ENCODE measurements at regions not wholly inside any gene's neighbourhood (a gene's known extent, or its start where the extent isn't known, plus 50 kb on each side); places are given as distances from the start of the nearest gene placed in this dataset.
"Not testable (repeated sequence)": the region's sequence is repeated elsewhere in the genome, so short reads cannot be mapped to it uniquely, and the experiment has no call there.

DNA sequence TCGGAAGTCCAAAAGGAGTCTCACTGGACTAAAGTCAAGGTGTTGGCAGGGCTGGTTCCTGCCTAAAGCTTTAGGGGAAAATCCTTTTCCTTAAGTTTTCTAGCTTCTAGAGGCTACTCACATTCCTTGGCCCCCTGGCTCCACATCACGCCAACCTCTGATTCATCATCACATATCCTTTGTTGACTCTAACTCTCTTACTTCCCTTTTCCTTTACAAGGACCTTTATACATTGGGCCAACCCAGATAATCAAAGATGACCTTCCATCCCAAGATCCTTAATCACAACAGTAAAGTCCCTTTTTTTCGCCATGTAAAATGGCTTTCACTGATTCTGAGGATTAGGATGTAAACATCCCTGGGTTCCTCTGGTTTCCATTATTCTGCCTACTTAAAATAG lies 146.4 kb upstream of the DCAF8L1 start:
- Histone ChIP-seq H3K9me3 (ENCODE audit: control insufficient read depth, low read length) (no peaks in the 10 kb centered on the region), H3K4me1 (ENCODE audit: control insufficient read depth, insufficient read depth, low read length) (no peaks in the 10 kb centered on the region), H3K9ac (ENCODE audit: low read length) (no peak overlapping the region), H3K36me3 (ENCODE audit: control insufficient read depth, insufficient read depth, low read length, severe bottlenecking) (no peaks in the 10 kb centered on the region), H3K4me3 (ENCODE audit: low read length) (no peak overlapping the region), H3K27me3 (replicated peaks; ENCODE audit: control insufficient read depth, insufficient read depth, low read length) (no peaks in the 10 kb centered on the region)
- DNase-seq (ENCODE audit: low read depth): no peak

DNA sequence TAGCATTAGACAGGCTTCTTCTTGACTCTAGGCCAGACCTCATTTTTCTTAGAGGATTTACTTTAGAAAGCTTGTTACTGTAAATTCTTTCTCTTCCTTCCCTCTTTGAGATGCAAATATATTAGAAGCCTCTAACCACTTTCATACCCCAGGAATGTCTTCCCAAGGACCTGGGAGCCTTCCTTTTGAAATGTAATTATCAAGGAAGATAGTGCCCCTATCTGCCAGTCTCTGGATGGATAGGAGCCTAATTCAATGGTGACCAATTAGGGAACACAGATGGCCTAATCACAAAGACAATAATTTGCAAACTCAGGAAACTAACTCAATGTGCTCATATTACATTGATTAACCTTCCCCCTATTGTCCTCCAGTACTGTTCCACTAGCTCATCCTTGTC lies 145.6 kb upstream of the DCAF8L1 start:
- no peaks in the 10 kb centered on the region for H3K9me3 ChIP-seq (ENCODE audit: control insufficient read depth, low read length)
- H3K4me1 ChIP-seq (ENCODE audit: control insufficient read depth, insufficient read depth, low read length): no peaks in the 10 kb centered on the region
- H3K4me3 ChIP-seq (ENCODE audit: low read length): no peak overlapping the region
- no peak overlapping the region for H3K9ac ChIP-seq (ENCODE audit: low read length)
- DNase-seq (ENCODE audit: low read depth): no peak
- no peaks in the 10 kb centered on the region for H3K36me3 ChIP-seq (ENCODE audit: control insufficient read depth, insufficient read depth, low read length, severe bottlenecking)
- no peaks in the 10 kb centered on the region for H3K27me3 ChIP-seq (replicated peaks; ENCODE audit: control insufficient read depth, insufficient read depth, low read length)

DNA sequence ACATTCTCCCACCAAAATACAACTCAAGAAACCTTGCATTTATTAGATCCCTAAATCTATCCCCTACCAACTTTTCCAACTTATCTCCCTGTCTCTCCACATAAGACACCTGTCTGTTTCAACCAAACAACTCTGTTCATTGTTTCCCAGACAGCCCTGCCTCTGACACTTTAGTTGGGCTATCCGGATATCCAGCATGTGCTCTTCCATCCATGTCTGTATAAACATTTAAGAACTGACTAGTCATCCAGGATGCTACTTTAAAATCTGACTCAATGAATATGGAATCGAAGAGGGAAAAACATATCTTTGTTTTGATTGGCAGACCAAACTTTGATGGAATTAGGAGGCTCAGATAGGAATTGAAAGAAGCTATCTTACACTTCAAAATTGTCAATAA lies 143.2 kb upstream of the DCAF8L1 start:
- H3K4me3 ChIP-seq (ENCODE audit: low read length): no peak overlapping the region
- no peaks in the 10 kb centered on the region for H3K9me3 ChIP-seq (ENCODE audit: control insufficient read depth, low read length)
- no peaks in the 10 kb centered on the region for H3K36me3 ChIP-seq (ENCODE audit: control insufficient read depth, insufficient read depth, low read length, severe bottlenecking)
- no peaks in the 10 kb centered on the region for H3K4me1 ChIP-seq (ENCODE audit: control insufficient read depth, insufficient read depth, low read length)
- no peaks in the 10 kb centered on the region for H3K27me3 ChIP-seq (replicated peaks; ENCODE audit: control insufficient read depth, insufficient read depth, low read length)
- no peak overlapping the region for H3K9ac ChIP-seq (ENCODE audit: low read length)
- DNase-seq (ENCODE audit: low read depth): no peak

DNA sequence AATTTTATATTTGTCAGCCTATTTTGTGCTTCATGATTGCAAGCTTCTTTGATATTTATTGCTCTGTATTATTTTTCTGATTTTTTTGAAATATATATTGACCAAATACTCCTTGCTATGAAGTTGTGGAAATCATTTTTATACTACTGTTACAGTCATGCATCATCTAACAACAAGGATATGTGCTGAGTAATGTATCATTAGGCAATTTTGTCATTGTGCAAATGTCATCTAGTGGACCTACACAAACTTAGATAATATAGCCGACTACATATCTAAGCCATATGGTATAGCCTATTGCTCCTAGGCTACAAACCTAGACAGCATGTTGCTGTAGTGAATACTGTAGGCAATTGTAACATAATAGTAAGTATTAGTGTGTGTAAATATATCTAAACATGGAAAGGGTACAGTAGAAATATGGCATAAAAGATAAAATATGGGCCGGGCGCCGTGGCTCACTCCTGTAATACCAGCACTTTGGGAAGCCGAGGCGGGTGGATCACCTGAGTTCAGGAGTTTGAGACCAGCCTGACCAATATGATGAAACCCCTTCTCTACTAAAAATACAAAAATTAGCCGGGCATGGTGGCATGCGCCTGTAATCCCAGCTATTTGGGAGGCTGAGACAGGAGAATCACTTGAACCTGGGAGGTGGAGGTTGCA lies 139.5 kb upstream of the DCAF8L1 start:
- H3K4me3 ChIP-seq (ENCODE audit: low read length); DNase-seq (ENCODE audit: low read depth); H3K27me3 ChIP-seq (replicated peaks; ENCODE audit: control insufficient read depth, insufficient read depth, low read length); H3K36me3 ChIP-seq (ENCODE audit: control insufficient read depth, insufficient read depth, low read length, severe bottlenecking); H3K9me3 ChIP-seq (ENCODE audit: control insufficient read depth, low read length); H3K9ac ChIP-seq (ENCODE audit: low read length); H3K4me1 ChIP-seq (ENCODE audit: control insufficient read depth, insufficient read depth, low read length): not testable (repeated sequence)

DNA sequence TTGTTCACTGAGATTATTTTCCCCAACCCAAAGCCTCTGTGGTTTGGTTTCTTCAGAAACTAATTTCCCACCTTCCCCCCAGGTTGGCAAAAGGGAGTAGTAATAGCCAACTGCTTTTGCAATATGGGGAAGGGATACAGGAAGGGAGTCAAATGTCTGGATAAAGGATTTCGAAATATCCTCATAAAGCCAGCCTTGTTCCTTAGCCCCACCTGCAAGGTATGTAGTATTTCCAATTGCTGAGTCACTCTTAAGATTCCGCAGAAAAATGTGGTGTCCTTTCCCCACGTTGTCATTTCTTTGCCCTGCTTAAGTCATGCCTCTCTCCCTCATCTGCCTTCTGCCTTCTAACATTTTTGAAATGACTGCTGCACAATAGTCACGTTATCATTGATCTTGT lies 138.8 kb upstream of the DCAF8L1 start:
- H3K4me1 ChIP-seq (ENCODE audit: control insufficient read depth, insufficient read depth, low read length): no peaks in the 10 kb centered on the region
- H3K36me3 ChIP-seq (ENCODE audit: control insufficient read depth, insufficient read depth, low read length, severe bottlenecking): no peaks in the 10 kb centered on the region
- no peak overlapping the region for H3K9ac ChIP-seq (ENCODE audit: low read length)
- no peak for DNase-seq (ENCODE audit: low read depth)
- H3K27me3 ChIP-seq (replicated peaks; ENCODE audit: control insufficient read depth, insufficient read depth, low read length): no peaks in the 10 kb centered on the region
- H3K9me3 ChIP-seq (ENCODE audit: control insufficient read depth, low read length): no peaks in the 10 kb centered on the region
- H3K4me3 ChIP-seq (ENCODE audit: low read length): no peak overlapping the region

DNA sequence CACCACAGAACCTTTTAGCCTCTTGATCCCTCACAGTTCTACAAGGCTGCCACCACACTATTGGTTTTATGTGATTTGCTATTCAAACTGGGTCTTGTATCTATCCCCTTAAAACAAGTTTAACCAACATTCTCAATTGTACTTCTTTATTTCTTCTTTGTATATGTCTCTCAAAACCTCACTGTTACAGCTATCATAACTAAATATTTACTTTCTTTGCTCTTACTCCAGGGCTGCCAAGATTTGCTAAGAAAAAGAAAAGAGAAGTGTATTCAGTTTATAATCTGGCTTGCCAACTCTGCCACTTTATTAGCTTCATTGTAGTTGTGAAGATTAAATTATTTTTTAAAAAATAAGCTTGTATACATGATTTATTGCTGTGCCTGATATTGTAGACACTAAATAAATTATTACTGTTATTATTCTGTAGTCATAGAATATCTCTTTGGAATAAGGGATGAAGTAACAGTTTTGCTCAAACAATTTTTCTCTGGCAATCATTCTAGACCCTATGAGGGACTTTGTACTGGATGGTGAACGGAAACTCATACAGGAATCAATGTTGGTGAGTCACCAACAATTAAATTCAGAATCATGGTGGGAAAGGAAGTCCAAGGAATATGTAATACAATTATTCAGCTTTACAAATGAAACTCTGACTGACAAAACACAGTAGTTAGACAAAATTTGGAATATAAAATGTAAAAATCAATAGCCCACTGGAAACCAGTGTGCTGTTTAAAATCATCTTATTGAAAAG lies 127.1 kb upstream of the DCAF8L1 start:
- H3K9ac ChIP-seq (ENCODE audit: low read length): no peak overlapping the region
- H3K36me3 ChIP-seq (ENCODE audit: control insufficient read depth, insufficient read depth, low read length, severe bottlenecking): no peaks in the 10 kb centered on the region
- H3K4me3 ChIP-seq (ENCODE audit: low read length): no peak overlapping the region
- H3K9me3 ChIP-seq (ENCODE audit: control insufficient read depth, low read length): no peaks in the 10 kb centered on the region
- H3K27me3 ChIP-seq (replicated peaks; ENCODE audit: control insufficient read depth, insufficient read depth, low read length): no peaks in the 10 kb centered on the region
- H3K4me1 ChIP-seq (ENCODE audit: control insufficient read depth, insufficient read depth, low read length): no peaks in the 10 kb centered on the region
- DNase-seq (ENCODE audit: low read depth): no peak

DNA sequence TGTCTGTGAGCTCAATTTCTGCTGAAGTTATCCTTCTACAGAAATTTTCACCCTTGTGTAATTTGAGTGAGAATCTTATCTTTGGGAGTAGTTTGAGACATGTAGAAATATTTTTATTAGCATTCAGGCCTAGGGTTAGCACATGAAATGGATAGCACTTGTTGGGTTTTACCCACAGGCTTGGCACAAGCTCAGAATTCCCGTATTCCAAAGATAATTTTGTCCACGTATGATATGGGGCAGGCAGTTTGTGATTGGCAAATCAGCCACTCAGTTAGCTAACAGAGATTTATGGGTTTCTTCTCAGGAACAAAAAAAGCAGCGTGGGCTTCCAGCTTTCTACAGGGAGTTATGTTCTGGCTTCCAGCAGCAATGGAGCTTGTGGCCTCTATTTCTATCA lies 117.9 kb upstream of the DCAF8L1 start:
- no peaks in the 10 kb centered on the region for H3K27me3 ChIP-seq (replicated peaks; ENCODE audit: control insufficient read depth, insufficient read depth, low read length)
- H3K4me3 ChIP-seq (ENCODE audit: low read length): no peak overlapping the region
- H3K4me1 ChIP-seq (ENCODE audit: control insufficient read depth, insufficient read depth, low read length): no peaks in the 10 kb centered on the region
- H3K36me3 ChIP-seq (ENCODE audit: control insufficient read depth, insufficient read depth, low read length, severe bottlenecking): no peaks in the 10 kb centered on the region
- H3K9ac ChIP-seq (ENCODE audit: low read length): no peak overlapping the region
- DNase-seq (ENCODE audit: low read depth): no peak
- no peaks in the 10 kb centered on the region for H3K9me3 ChIP-seq (ENCODE audit: control insufficient read depth, low read length)

DNA sequence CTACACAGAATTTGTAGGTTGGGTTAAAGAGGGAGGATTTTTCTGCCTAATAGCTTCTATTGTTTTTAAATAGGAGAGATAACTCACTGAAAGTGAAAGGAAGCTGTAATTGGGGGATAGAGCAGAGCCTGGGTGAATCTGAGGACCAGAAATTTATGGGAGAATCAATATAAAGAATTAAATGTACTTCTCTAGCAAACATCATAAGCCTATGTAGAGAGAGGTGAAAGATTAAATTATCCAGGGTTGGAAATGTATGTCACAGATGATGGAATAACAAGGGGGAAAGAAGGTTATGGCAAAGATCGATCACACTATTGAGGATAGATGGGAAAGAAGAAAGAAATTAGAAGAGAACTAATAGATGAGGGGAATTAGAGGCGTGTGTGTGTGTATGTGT lies 104.4 kb upstream of the DCAF8L1 start:
- no peaks in the 10 kb centered on the region for H3K27me3 ChIP-seq (replicated peaks; ENCODE audit: control insufficient read depth, insufficient read depth, low read length)
- DNase-seq (ENCODE audit: low read depth): no peak
- H3K4me3 ChIP-seq (ENCODE audit: low read length): no peak overlapping the region
- H3K36me3 ChIP-seq (ENCODE audit: control insufficient read depth, insufficient read depth, low read length, severe bottlenecking): no peaks in the 10 kb centered on the region
- H3K9ac ChIP-seq (ENCODE audit: low read length): no peak overlapping the region
- H3K4me1 ChIP-seq (ENCODE audit: control insufficient read depth, insufficient read depth, low read length): no peaks in the 10 kb centered on the region
- H3K9me3 ChIP-seq (ENCODE audit: control insufficient read depth, low read length): peaks cover 5% of the 10 kb centered on the region

DNA sequence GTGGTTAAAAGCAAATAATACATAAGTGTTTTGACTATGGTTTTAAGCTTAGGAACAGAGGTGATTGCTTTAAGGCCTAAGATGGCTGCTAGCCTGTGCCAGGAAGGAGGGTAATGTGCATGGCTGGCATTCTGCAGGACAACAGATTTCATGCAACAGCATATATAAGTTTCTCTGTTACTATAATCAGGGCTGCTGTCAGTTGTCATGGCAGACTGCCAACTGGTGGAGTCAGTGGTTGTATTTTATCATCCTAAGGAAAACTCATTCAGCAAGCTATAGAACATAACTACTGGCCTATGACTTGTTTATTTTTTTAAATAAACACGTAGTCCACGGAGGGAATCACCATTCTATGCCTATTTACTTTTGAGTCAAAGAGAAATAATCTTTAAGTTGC lies 77.7 kb upstream of the DCAF8L1 start:
- no peak for DNase-seq (ENCODE audit: low read depth)
- Histone ChIP-seq H3K36me3 (ENCODE audit: control insufficient read depth, insufficient read depth, low read length, severe bottlenecking) (no peaks in the 10 kb centered on the region), H3K9ac (ENCODE audit: low read length) (no peak overlapping the region), H3K4me1 (ENCODE audit: control insufficient read depth, insufficient read depth, low read length) (no peaks in the 10 kb centered on the region), H3K4me3 (ENCODE audit: low read length) (no peak overlapping the region), H3K9me3 (ENCODE audit: control insufficient read depth, low read length) (peaks cover 8% of the 10 kb centered on the region), H3K27me3 (replicated peaks; ENCODE audit: control insufficient read depth, insufficient read depth, low read length) (no peaks in the 10 kb centered on the region)

DNA sequence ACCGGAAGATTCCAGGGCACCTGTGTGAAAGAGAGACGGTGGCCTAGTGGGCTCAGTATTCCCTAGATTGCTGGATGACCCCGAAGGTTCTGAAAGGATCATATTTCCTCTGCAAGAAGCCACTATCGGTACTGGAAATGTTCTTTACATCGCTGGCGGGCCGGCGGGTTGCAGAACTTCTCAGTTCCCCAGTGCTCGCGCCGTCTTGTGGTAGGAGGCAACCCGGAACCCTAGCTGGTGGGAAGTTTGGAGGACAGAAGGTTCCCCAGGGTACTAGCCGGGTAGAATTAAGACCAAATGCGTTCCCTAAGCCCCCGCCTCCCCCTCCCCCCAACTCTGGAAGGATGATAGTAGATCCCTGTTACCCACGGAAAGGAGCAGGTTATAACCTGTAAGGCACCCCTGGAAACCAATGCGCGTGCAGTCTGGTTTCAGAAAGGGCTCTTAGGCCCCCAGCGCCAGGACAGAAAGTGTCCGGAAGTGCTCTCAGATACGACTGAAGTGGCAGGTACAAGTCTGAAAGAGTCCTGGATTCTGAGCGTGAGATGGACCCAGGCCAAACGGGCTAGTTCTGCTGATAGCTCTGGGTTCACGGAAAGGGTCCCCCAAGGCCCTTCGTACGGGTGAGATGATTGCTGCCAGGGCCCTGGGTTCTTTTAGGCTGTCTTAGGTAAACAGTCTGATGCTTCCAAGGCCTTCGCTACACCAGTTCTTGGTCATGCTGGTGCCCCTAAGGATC lies 61.7 kb upstream of the DCAF8L1 start:
- Histone ChIP-seq H3K4me1 (ENCODE audit: control insufficient read depth, insufficient read depth, low read length) (no peaks in the 10 kb centered on the region), H3K4me3 (ENCODE audit: low read length) (no peak overlapping the region), H3K36me3 (ENCODE audit: control insufficient read depth, insufficient read depth, low read length, severe bottlenecking) (no peaks in the 10 kb centered on the region), H3K9me3 (ENCODE audit: control insufficient read depth, low read length) (peaks cover 5% of the 10 kb centered on the region), H3K9ac (ENCODE audit: low read length) (no peak overlapping the region), H3K27me3 (replicated peaks; ENCODE audit: control insufficient read depth, insufficient read depth, low read length) (no peaks in the 10 kb centered on the region)
- DNase-seq (ENCODE audit: low read depth): no peak

DNA sequence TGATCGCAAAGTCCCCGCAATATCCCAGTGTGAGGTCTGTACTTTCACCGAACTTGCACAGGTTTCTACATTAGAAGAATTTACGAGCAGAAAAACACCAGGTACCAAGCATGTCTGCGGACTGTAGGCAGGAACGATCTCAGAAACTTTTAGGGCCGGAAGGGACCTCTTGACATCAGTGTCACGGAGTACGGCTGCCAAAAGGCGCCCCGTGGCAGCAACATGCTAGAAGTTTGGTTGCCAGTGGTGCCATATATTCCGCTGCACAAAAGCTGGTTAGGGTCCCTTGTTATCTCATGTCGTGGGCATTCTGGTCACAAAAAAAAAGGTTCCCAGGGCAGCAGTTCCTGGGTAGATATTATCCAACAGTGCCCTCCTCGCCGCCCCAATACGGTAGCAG lies 61.0 kb upstream of the DCAF8L1 start:
- Histone ChIP-seq H3K9ac (ENCODE audit: low read length) (no peak overlapping the region), H3K36me3 (ENCODE audit: control insufficient read depth, insufficient read depth, low read length, severe bottlenecking) (no peaks in the 10 kb centered on the region), H3K27me3 (replicated peaks; ENCODE audit: control insufficient read depth, insufficient read depth, low read length) (no peaks in the 10 kb centered on the region), H3K4me1 (ENCODE audit: control insufficient read depth, insufficient read depth, low read length) (no peaks in the 10 kb centered on the region), H3K9me3 (ENCODE audit: control insufficient read depth, low read length) (peaks cover 5% of the 10 kb centered on the region), H3K4me3 (ENCODE audit: low read length) (no peak overlapping the region)
- no peak for DNase-seq (ENCODE audit: low read depth)

Measured in adipocyte (in vitro differentiated cells).